ENCODE measurements at regions not wholly inside any gene's neighbourhood (a gene's known extent, or its start where the extent isn't known, plus 50 kb on each side); places are given as distances from the start of the nearest gene placed in this dataset.

DNA sequence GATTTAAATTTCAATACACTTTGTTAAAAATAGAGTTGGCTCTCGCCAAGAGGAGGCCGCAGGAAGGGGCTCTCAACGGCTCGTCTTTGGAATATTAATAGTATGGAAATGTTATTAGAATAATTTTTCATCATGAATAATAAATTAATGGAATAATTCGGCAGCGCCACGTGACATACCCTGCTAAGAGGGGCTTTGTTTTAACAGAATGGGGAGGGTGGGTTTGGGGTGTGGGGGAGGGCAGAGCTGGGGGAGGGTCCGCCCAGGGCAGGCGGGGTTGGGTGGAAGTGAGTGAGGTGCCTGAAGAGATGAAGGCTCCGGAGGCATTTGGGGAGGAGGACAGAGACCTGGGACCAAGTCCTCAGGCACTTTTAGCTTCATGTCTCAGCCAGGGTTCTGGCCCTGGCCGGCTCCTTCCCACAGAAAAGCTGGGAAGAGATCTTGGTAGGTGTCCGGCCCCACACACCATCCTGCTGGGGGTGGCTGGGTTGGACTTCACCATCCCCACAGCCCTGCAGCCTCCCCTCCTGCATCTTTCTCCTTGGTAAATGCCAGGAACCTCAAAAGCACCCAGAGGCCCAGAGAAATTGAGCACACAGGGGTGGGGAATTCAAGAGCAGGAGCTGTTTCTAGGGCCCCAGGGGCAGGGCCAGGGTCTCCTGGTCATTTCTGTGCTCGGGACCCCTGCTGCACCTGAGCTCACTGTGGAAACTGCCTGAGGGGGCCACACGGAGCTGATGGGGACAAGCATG is 93.6 kb upstream of the BHLHE23 start:
- DNase-seq = peak; percentile 5
- Histone ChIP-seq H3K9me3 (no peaks in the 10 kb centered on the region), H3K27ac (no peak overlapping the region), H3K36me3 (no peaks in the 10 kb centered on the region), H3K4me3 (no peak overlapping the region), H3K27me3 (peaks cover 50% of the 10 kb centered on the region), H3K4me1 (peaks cover 0 to 10% (median 5%) of the 10 kb centered on the region in 4 donors)
- 35 to 47% methylated on average over 4 to 14 of the region's 14 CpGs for WGBS, 2 donors (ENCODE audit: low coverage in 1 of 2)
- TF ChIP-seq POLR2A (IDR thresholded peaks at IDR 0.05) (no peak), EP300 (IDR thresholded peaks at IDR 0.05; ENCODE audit: low read depth) (no peak), POLR2AphosphoS5 (IDR thresholded peaks at IDR 0.05) (no peak)
- TF ChIP-seq, protein P1, sequence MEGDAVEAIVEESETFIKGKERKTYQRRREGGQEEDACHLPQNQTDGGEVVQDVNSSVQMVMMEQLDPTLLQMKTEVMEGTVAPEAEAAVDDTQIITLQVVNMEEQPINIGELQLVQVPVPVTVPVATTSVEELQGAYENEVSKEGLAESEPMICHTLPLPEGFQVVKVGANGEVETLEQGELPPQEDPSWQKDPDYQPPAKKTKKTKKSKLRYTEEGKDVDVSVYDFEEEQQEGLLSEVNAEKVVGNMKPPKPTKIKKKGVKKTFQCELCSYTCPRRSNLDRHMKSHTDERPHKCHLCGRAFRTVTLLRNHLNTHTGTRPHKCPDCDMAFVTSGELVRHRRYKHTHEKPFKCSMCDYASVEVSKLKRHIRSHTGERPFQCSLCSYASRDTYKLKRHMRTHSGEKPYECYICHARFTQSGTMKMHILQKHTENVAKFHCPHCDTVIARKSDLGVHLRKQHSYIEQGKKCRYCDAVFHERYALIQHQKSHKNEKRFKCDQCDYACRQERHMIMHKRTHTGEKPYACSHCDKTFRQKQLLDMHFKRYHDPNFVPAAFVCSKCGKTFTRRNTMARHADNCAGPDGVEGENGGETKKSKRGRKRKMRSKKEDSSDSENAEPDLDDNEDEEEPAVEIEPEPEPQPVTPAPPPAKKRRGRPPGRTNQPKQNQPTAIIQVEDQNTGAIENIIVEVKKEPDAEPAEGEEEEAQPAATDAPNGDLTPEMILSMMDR (IDR thresholded peaks at IDR 0.05) = no peak
- intact Hi-C loops (cut with DNase I; ENCODE audit: low total_unique reads) (no loop called here), in situ Hi-C loops (cut with MboI; ENCODE audit: low pct_ligation_motif_present in 1 of 4, low pct_unique_long_range_greater_than_20kb in 1 of 4, low sequenced_read_pairs in 3 of 4) (no loop called here)

DNA sequence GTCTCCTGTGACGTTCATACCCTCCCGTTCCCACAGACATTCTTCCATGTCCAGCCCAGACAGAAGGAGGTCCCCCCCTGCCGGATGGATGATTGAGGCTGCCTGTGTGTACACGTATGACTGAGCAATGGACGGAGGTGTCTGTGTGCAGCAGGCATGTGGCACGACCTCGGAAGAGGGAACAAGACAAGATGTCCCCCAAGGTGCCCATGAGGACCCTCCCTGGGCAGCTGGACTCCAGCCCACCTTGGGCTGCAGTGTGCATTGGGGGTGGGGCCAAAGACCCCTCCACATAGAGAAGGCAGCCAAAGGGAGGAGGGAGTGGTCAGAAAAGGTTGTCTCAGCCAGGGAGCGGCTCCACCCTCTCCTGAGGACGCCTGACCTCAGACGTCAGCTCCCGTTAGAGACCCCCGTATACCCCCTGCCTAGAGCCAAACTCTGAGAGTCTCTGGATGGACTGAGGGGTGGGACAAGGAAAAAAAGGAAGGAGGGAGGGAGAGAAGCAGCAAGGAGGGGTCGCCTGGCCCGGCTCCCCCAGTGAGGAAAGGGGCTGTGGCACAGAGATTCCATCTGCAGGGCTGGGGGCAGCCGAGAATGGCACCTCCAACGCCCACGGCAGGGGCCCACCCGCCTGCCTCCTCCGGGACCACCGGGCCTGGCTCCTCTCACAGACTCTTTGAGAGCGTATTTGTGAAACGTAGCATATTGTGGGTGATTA is 92.9 kb upstream of the BHLHE23 start:
- peaks cover 57% of the 10 kb centered on the region for H3K27me3 ChIP-seq
- WGBS, 2 donors (ENCODE audit: low coverage in 1 of 2) = 20 to 44% methylated on average over 4 to 22 of the region's 22 CpGs
- DNase-seq = peak; percentile 2

DNA sequence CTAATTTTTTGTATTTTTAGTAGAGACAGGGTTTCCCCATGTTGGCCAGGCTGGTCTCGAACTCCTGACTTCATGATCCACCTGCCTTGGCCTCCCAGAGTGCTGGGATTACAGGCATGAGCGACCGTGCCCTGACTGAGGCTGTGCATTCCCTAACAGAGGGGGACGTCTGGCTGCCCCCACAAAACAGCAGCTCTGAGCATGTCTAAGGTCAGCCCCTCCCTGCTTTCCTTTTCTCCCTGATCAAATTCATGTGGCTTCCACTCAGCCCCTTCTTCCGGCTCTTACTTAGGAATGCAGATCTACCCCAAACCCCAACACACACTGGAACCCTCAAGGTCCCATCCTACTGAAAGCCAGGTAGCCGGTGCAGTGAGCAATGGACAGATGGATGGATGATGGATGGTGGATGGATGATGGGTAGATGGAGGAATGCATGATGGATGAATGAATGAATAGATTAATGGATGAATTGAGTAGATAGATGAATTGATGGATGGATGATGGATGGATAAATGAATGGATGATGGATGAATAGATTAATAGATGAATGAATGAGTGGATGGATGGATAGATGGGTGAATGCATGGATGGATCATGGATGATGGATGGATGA is 91.5 kb upstream of the BHLHE23 start:
- in situ Hi-C loops (cut with MboI; ENCODE audit: low pct_ligation_motif_present in 1 of 4, low pct_unique_long_range_greater_than_20kb in 1 of 4, low sequenced_read_pairs in 3 of 4) = no loop called here
- 81 to 83% methylated on average over 1 to 6 of the region's 6 CpGs for WGBS, 2 donors (ENCODE audit: low coverage in 1 of 2)
- DNase-seq = peak; percentile 2
- TF ChIP-seq, protein P1 (IDR thresholded peaks at IDR 0.05) = no peak
- TF ChIP-seq EP300 (IDR thresholded peaks at IDR 0.05; ENCODE audit: low read depth) (no peak), POLR2AphosphoS5 (IDR thresholded peaks at IDR 0.05) (no peak)
- H3K27ac ChIP-seq = no peak overlapping the region
- peaks cover 0 to 10% (median 5%) of the 10 kb centered on the region in 4 donors for H3K4me1 ChIP-seq
- no peak overlapping the region for H3K4me3 ChIP-seq
- H3K36me3 ChIP-seq = no peaks in the 10 kb centered on the region
- H3K9me3 ChIP-seq = no peaks in the 10 kb centered on the region
- H3K27me3 ChIP-seq = peaks cover 61% of the 10 kb centered on the region
- intact Hi-C loops (cut with DNase I; ENCODE audit: low total_unique reads) = no loop called here

More for the DNA sequence above, 92.9 kb upstream of the BHLHE23 start:
- in situ Hi-C loops (cut with MboI; ENCODE audit: low pct_ligation_motif_present in 1 of 4, low pct_unique_long_range_greater_than_20kb in 1 of 4, low sequenced_read_pairs in 3 of 4) (no loop called here), intact Hi-C loops (cut with DNase I; ENCODE audit: low total_unique reads) (no loop called here)
- Histone ChIP-seq H3K4me3 (no peak overlapping the region), H3K36me3 (no peaks in the 10 kb centered on the region), H3K27ac (no peak overlapping the region), H3K4me1 (peaks cover 0 to 10% (median 5%) of the 10 kb centered on the region in 4 donors), H3K9me3 (no peaks in the 10 kb centered on the region)
- TF ChIP-seq POLR2AphosphoS5 (IDR thresholded peaks at IDR 0.05) (no peak), POLR2A (IDR thresholded peaks at IDR 0.05) (no peak), EP300 (IDR thresholded peaks at IDR 0.05; ENCODE audit: low read depth) (no peak)
- TF ChIP-seq, protein P1 (IDR thresholded peaks at IDR 0.05) = no peak

DNA sequence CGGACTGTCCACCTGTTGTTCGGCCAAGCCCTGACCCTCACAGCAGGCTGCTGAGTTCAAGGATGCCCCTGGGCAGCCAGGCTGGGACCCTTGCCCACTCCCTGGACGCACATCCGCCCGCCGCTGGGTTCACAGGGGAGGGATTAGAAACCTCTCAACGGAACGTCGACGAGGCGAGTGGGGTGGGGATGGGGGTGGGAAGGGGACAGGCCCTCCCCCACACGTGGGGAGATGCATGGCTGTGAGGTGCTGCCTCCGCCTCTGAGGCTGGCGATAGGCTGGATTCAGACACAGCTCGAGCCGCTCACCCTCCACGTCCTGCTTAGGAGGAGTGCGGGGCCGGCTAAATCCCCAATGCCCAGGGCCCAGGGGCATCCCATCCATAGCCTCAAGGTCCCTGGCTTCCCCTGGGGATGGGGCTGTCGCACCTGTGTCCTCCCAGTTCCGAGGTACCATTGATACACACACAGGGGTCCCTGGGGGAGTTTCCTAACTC is 90.6 kb upstream of the BHLHE23 start:
- H3K9me3 ChIP-seq = no peaks in the 10 kb centered on the region
- peak; percentile 3 for DNase-seq
- in situ Hi-C loops (cut with MboI; ENCODE audit: low pct_ligation_motif_present in 1 of 4, low pct_unique_long_range_greater_than_20kb in 1 of 4, low sequenced_read_pairs in 3 of 4) = no loop called here
- H3K27me3 ChIP-seq = peaks cover 67% of the 10 kb centered on the region
- no peaks in the 10 kb centered on the region for H3K36me3 ChIP-seq
- TF ChIP-seq POLR2A (IDR thresholded peaks at IDR 0.05) (no peak), POLR2AphosphoS5 (IDR thresholded peaks at IDR 0.05) (no peak), EP300 (IDR thresholded peaks at IDR 0.05; ENCODE audit: low read depth) (no peak)
- TF ChIP-seq, protein P1 (IDR thresholded peaks at IDR 0.05) = no peak
- 77% methylated on average over 14 of the region's 21 CpGs; no CpG with 5 or more reads in 1 of the 2 donors for WGBS, 2 donors (ENCODE audit: low coverage in 1 of 2)
- H3K4me3 ChIP-seq = no peak overlapping the region
- peaks cover 0 to 6% (median 2%) of the 10 kb centered on the region in 4 donors for H3K4me1 ChIP-seq
- intact Hi-C loops (cut with DNase I; ENCODE audit: low total_unique reads) = no loop called here
- H3K27ac ChIP-seq = no peak overlapping the region
